KMS-11 (cell line): ENCODE measurements at regions not wholly inside any gene's neighbourhood (a gene's known extent, or its start where the extent isn't known, plus 50 kb on each side); places are given as distances from the start of the nearest gene placed in this dataset.

Experiments
- H2AFZ ChIP-seq: fragments of 200-600 bp; sonication (generic); 2 replicates; pipeline ENCODE4 v1.6.1; 2016; ENCODE audit warnings: antibody characterized with exemption, mixed run types, low read depth
- H3K27ac ChIP-seq: fragments of 200-600 bp; sonication (generic); 2 replicates; pipeline ENCODE4 v1.6.1; 2016; ENCODE audit warnings: mild to moderate bottlenecking, mixed run types
- H3K27me3 ChIP-seq: fragments of 200-600 bp; sonication (generic); 2 replicates; pipeline ENCODE4 v1.6.1; 2017; ENCODE audit warnings: mild to moderate bottlenecking, low read depth, mixed run types, moderate library complexity; ENCODE audit not compliant: insufficient read depth
- H3K36me3 ChIP-seq: fragments of 200-600 bp; sonication (generic); 2 replicates; pipeline ENCODE4 v1.6.1; 2017; ENCODE audit warnings: mild to moderate bottlenecking, mixed run types; ENCODE audit not compliant: insufficient read depth
- H3K4me1 ChIP-seq: fragments of 200-600 bp; sonication (generic); 2 replicates; pipeline ENCODE4 v1.6.1; 2016; ENCODE audit warnings: mild to moderate bottlenecking, low read depth, mixed run types; ENCODE audit not compliant: poor library complexity, severe bottlenecking
- H3K4me2 ChIP-seq: fragments of 200-600 bp; sonication (generic); 2 replicates; pipeline ENCODE4 v1.7.0; 2016; ENCODE audit warnings: mild to moderate bottlenecking, mixed run types
- H3K4me3 ChIP-seq: fragments of 200-600 bp; sonication (generic); IDR thresholded peaks from 2 replicates; pipeline ENCODE4 v1.6.1; 2017; ENCODE audit warnings: low read depth, low read length, mixed read lengths; ENCODE audit not compliant: insufficient read depth
- H3K79me2 ChIP-seq: fragments of 200-600 bp; sonication (generic); 2 replicates; pipeline ENCODE4 v1.6.1; 2016; ENCODE audit warnings: low read depth, mixed run types; ENCODE audit not compliant: insufficient read depth
- H3K9ac ChIP-seq: fragments of 200-600 bp; sonication (generic); 2 replicates; pipeline ENCODE4 v1.6.1; 2016; ENCODE audit warnings: mild to moderate bottlenecking, mixed run types
- H4K20me1 ChIP-seq: fragments of 200-600 bp; sonication (generic); 2 replicates; pipeline ENCODE4 v1.6.1; 2016; ENCODE audit warnings: mild to moderate bottlenecking, mixed run types; ENCODE audit not compliant: insufficient read depth
- TF ChIP-seq, protein P1 (sequence below): fragments of 200-600 bp; sonication (generic); conservative IDR thresholded peaks from 2 replicates; pipeline ENCODE4 v1.6.1; 2017; ENCODE audit warnings: low read depth, mild to moderate bottlenecking, antibody characterized with exemption, low read length, moderate library complexity, mixed read lengths

DNA sequence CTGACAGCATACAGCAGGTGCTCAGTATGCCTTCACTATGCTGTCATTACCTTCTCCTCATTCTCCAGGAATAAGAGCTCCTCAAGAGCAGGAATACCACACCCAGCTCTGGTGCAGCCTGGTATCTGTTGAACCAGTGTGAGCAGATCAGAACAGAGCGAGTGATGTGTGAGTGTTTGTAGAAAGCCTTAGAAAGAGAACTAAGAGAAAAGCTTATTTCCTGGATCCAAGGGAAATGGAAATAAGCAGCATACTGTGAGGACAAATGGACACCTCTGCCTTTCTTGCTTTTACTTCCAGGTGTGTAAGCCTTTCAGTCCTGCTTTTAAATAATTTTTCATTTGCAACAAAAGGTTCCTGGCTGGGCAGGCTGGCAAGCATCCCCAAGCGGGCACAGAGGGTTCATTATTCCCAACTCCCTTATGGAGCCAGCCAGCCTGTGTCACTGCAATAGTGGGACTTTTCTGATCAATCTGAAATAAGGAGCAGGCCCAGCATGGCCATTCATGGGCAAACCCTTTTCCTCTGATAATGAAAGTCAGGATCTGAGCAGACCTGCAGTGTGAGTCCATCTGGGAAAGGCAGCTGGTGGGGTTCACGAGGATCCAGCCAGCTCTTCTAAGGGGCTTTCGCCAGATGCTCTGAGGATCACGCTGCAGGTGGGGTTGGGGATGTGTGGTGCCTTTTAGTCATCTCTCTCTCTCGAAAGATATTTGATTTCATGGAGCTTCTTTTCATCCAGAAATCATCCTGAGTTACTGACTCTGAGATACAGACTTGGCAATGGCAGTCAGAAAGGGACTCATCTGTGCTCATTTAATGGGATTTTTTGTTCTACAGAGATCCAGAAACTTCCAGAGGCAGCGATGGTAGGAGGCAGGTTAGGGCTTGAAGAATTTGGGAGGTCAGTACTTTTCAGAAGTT, 594.9 kb upstream of the CFAP20DC start:
- TF ChIP-seq, protein P1, sequence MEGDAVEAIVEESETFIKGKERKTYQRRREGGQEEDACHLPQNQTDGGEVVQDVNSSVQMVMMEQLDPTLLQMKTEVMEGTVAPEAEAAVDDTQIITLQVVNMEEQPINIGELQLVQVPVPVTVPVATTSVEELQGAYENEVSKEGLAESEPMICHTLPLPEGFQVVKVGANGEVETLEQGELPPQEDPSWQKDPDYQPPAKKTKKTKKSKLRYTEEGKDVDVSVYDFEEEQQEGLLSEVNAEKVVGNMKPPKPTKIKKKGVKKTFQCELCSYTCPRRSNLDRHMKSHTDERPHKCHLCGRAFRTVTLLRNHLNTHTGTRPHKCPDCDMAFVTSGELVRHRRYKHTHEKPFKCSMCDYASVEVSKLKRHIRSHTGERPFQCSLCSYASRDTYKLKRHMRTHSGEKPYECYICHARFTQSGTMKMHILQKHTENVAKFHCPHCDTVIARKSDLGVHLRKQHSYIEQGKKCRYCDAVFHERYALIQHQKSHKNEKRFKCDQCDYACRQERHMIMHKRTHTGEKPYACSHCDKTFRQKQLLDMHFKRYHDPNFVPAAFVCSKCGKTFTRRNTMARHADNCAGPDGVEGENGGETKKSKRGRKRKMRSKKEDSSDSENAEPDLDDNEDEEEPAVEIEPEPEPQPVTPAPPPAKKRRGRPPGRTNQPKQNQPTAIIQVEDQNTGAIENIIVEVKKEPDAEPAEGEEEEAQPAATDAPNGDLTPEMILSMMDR, result no peak
- Histone ChIP-seq H3K36me3 (no peaks in the 10 kb centered on the region), H3K79me2 (no peaks in the 10 kb centered on the region), H3K9ac (no peak overlapping the region), H4K20me1 (no peaks in the 10 kb centered on the region), H3K4me1 (no peaks in the 10 kb centered on the region), H3K4me3 (no peak overlapping the region), H3K27me3 (no peaks in the 10 kb centered on the region), H2AFZ (no peak overlapping the region), H3K4me2 (no peak overlapping the region), H3K27ac (no peak overlapping the region)

DNA sequence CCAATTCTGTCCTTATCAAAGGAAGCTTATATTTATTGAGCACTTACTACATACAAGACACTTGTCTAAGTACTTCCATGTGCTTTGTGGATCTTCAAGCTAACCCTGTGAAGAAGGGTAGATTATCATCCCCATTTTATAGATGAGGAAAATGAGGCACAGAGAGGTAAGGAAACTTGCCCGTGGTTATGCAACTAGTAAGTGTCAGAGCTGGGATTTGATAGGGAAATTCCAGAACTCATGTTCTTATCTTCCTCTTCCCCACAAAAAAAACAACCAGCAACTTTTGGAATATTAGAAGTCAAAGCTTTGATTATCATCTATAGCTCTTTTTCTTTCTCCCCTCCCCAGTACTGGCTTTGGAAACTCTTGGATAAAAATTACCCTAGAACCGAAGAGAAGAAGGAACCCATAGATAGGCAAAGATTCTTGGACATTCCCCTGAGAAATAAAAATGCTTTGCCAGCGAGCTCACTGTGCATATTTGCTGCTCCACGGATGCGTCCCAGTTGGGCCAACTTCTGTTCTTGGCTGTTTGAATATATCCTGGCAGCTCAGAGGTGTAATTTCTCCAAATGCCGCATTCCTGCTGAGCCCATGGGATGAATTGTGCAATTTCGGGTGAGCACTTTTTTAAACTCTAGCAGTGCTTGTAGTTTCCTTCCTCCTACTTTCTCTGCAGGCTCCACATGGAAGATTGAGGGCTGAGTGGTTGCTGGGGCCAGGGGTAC, 591.5 kb upstream of the CFAP20DC start:
- H2AFZ ChIP-seq, result no peak overlapping the region

DNA sequence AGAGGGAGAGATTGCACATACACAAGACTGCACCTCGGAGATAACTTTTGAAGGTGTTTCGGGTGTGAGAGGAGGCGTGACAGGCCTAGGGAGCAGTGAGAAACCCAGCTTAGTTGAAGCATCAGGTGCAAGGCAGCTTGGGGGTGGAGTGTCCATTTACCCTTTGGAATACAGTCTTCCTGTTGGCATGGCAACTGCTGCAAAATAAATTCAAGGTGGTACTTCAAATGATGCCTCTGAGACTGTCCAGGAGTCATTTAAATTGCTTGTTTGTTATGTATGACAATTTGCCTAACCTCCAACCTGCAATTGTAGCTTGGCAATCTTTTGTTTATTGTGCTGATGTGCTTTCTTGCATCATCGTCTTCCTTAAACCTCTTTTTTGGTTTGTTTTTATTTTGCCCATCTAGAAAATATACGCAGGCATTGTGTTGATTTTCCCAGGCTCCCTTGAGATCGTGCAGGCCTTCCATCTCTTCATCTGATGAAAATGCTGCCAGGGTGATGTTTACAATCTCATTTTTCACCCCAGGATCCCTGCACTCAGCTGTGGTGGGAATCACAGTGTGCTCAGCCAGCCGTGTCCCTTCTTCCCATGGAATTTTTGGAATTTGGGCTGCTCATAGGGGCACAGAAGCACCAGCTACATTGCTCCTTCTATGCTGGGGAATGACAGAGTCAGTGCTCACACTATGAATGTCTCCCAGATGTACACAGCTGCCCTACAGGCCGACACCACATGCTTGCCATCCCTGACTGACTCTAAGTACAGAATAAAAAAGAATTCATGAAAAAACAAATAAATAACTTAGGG, 583.1 kb upstream of the CFAP20DC start:
- Histone ChIP-seq H3K36me3 (no peaks in the 10 kb centered on the region), H3K9ac (no peak overlapping the region), H2AFZ (no peak overlapping the region), H3K4me3 (no peak overlapping the region), H3K79me2 (no peaks in the 10 kb centered on the region), H3K4me1 (no peaks in the 10 kb centered on the region), H3K27me3 (no peaks in the 10 kb centered on the region), H4K20me1 (no peaks in the 10 kb centered on the region), H3K4me2 (no peak overlapping the region), H3K27ac (no peak overlapping the region)
- TF ChIP-seq, protein P1, result no peak

More for the DNA sequence above, 591.5 kb upstream of the CFAP20DC start:
- Histone ChIP-seq H3K27me3 (no peaks in the 10 kb centered on the region), H4K20me1 (no peaks in the 10 kb centered on the region), H3K27ac (no peak overlapping the region), H3K4me1 (no peaks in the 10 kb centered on the region), H3K36me3 (no peaks in the 10 kb centered on the region), H3K9ac (no peak overlapping the region), H3K4me3 (no peak overlapping the region), H3K4me2 (no peak overlapping the region), H3K79me2 (no peaks in the 10 kb centered on the region)
- TF ChIP-seq, protein P1, result no peak

DNA sequence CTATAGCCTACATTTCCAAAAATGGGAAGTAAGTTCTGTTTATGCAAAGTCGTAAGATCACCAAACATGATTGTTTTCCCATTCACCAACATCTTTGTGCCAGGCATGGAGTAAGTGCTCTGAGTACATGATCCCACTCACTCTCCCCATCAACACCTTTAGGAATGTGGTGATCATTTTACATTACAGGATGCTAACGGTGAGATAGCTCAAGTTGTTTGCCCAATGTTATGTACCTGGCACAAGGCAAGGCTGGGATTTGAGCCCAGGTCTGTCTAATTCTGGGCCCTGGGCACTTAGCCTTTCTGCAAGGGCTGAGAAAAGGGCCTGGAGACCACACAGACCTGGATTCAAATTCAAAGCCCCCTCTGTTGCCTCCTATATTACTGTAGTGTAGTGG, 581.7 kb upstream of the CFAP20DC start:
- no peak overlapping the region for H3K9ac ChIP-seq
- no peaks in the 10 kb centered on the region for H3K36me3 ChIP-seq
- H3K4me1 ChIP-seq, result no peaks in the 10 kb centered on the region
- no peak overlapping the region for H3K4me3 ChIP-seq
- no peaks in the 10 kb centered on the region for H3K79me2 ChIP-seq
- TF ChIP-seq, protein P1, result no peak
- no peak overlapping the region for H3K27ac ChIP-seq
- H2AFZ ChIP-seq, result no peak overlapping the region
- no peaks in the 10 kb centered on the region for H3K27me3 ChIP-seq
- no peaks in the 10 kb centered on the region for H4K20me1 ChIP-seq
- H3K4me2 ChIP-seq, result no peak overlapping the region
